HG03575 (cell line): ENCODE measurements at regions not wholly inside any gene's neighbourhood (a gene's known extent, or its start where the extent isn't known, plus 50 kb on each side); places are given as distances from the start of the nearest gene placed in this dataset.

ENCODE experiments used
- ATAC-seq: cut with Tn5 transposase; IDR thresholded peaks from one replicate; pipeline ENCODE4 v1.9.1; 2021; ENCODE audit not compliant: unreplicated experiment, insufficient number of reproducible peaks, low FRiP score; ENCODE audit errors: extremely low read depth

GRCh38 chr3:163132111-163132510 lies 1635.5 kb downstream of the OTOL1 start:
- ATAC-seq: no peak

GRCh38 chr3:163129287-163129686 lies 1632.7 kb downstream of the OTOL1 start:
- ATAC-seq: no peak

DNA sequence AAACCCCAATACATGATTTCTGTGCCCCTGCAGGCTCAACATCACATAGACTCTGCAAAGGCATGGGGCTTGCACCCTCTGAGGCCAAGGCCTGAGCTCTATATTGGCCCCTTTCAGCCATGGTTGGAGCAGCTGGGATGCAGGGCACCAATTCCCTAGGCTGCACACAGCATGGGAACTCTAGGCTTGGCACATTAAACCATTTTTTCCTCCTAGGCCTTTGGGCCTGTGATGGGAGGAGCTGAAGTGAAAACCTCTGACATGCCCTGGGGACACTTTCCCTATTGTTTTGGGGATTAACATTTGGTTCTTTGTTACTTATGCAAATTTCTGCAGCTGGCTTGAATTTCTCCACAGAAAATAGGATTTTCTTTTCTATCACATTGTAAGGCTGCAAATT lies 1629.5 kb downstream of the OTOL1 start:
- no peak for ATAC-seq
